ENCODE measurements at regions not wholly inside any gene's neighbourhood (a gene's known extent, or its start where the extent isn't known, plus 50 kb on each side); places are given as distances from the start of the nearest gene placed in this dataset.

GRCh38 chr2:18918280-18918679 lies 328.9 kb upstream of the NT5C1B start:
- TF ChIP-seq ETS1 (conservative IDR thresholded peaks at IDR 0.05; ENCODE audit: control insufficient read depth, low read depth, low read length) (no peak), HSF4 (CRISPR knock-in tag; IDR thresholded peaks at IDR 0.05; ENCODE audit: borderline replicate concordance) (no peak), ATF3 (IDR thresholded peaks at IDR 0.05) (no peak), ATF3 (CRISPR knock-in tag; conservative IDR thresholded peaks at IDR 0.05) (no peak)
